T-cell (primary cell): ENCODE measurements at regions not wholly inside any gene's neighbourhood (a gene's known extent, or its start where the extent isn't known, plus 50 kb on each side); places are given as distances from the start of the nearest gene placed in this dataset.

ENCODE experiments used
- ATAC-seq, 4 experiments: fragments of 200-7000 bp in 3 of 4; fragments of 150-1000 bp in 1 of 4; cut with Tn5 transposase; replicated peaks in 1 of 4; 1 replicate in 3 of 4; 2 replicates in 1 of 4; pipeline ENCODE4 v1.10.0; 2021; ENCODE audit warnings: moderate library complexity in 3 of 4, mild to moderate bottlenecking in 2 of 4, moderate number of reproducible peaks in 1 of 4
- CTCF ChIA-PET, 2 donors: fragments of 300-600 bp; sonication (Branson Sonifier 250); formaldehyde crosslinking; loops; one replicate each; lab custom pipeline; 2022; ENCODE audit warnings: antibody characterized with exemption in 2 of 2; lab: Charles Lee
- POLR2A ChIA-PET, 2 donors: fragments of 300-600 bp; sonication (Branson Sonifier 250); formaldehyde crosslinking; loops; one replicate each; lab custom pipeline; 2022; ENCODE audit warnings: antibody characterized with exemption in 2 of 2; lab: Charles Lee
- DNase-seq, 35 experiments: peaks; one replicate each; pipeline versions ENCODE4 v3.0.0 to v3.0.0-alpha.2; 2013 to 2023
- H3K27ac ChIP-seq: one replicate; pipeline ENCODE4 v1.5.1; 2013; ENCODE audit warnings: low read length
- H3K27me3 ChIP-seq, 2 experiments: replicated peaks in 1 of 2; 1 replicate in 1 of 2; 2 replicates in 1 of 2; pipeline versions ENCODE4 v1.6.1 to v1.7.0; 2013; ENCODE audit warnings: low read length in 1 of 2, mixed read lengths in 1 of 2; ENCODE audit not compliant: control insufficient read depth in 2 of 2, insufficient read depth in 2 of 2; ENCODE audit errors: extremely low read depth in 1 of 2
- H3K36me3 ChIP-seq, 2 donors: 1 replicate in 1 of 2; 2 replicates in 1 of 2; pipeline versions ENCODE4 v1.6.1 to v1.7.0; 2013; ENCODE audit warnings: low read length in 1 of 2; ENCODE audit not compliant: control insufficient read depth in 2 of 2, insufficient read depth in 1 of 2; ENCODE audit errors: extremely low read depth in 1 of 2
- H3K4me1 ChIP-seq, 2 experiments: 1 replicate in 1 of 2; 2 replicates in 1 of 2; pipeline versions ENCODE4 v1.6.1 to v1.7.0; 2013; ENCODE audit warnings: low read length in 2 of 2, mixed read lengths in 1 of 2; ENCODE audit not compliant: insufficient read depth in 2 of 2, control insufficient read depth in 1 of 2; ENCODE audit errors: extremely low read depth in 1 of 2
- H3K4me3 ChIP-seq, 2 donors: 1 replicate in 1 of 2; 2 replicates in 1 of 2; pipeline versions ENCODE4 v1.5.1 to v1.7.0; 2013; ENCODE audit warnings: mild to moderate bottlenecking in 2 of 2, low read length in 1 of 2, moderate library complexity in 1 of 2; ENCODE audit not compliant: control insufficient read depth in 1 of 2; ENCODE audit errors: extremely low read depth in 1 of 2
- H3K9me3 ChIP-seq: 2 replicates; pipeline ENCODE4 v1.7.0; 2013
- H3K27ac Mint-ChIP-seq, 2 donors: one replicate each; pipeline ENCODE4 v1.8.0; 2020 to 2021; ENCODE audit warnings: mild to moderate bottlenecking in 2 of 2, mixed read lengths in 2 of 2
- H3K27me3 Mint-ChIP-seq, 2 donors: one replicate each; pipeline ENCODE4 v1.8.0; 2021 to 2022; ENCODE audit warnings: mixed read lengths in 2 of 2
- H3K36me3 Mint-ChIP-seq: one replicate; pipeline ENCODE4 v1.8.0; 2021; ENCODE audit warnings: mixed read lengths
- H3K4me1 Mint-ChIP-seq, 3 donors: one replicate each; pipeline ENCODE4 v1.8.0; 2020 to 2022; ENCODE audit warnings: mixed read lengths in 3 of 3, mild to moderate bottlenecking in 1 of 3
- H3K4me3 Mint-ChIP-seq, 3 donors: one replicate each; pipeline ENCODE4 v1.8.0; 2020 to 2022; ENCODE audit warnings: mild to moderate bottlenecking in 3 of 3, mixed read lengths in 3 of 3, moderate library complexity in 3 of 3
- H3K9me3 Mint-ChIP-seq, 3 donors: one replicate each; pipeline ENCODE4 v1.8.0; 2020 to 2022; ENCODE audit warnings: mixed read lengths in 3 of 3
- WGBS: methylation state at CpG from one replicate; pipeline ENCODE4 v1.1.5; 2013; ENCODE audit warnings: missing lambda C conversion rate; ENCODE audit not compliant: insufficient coverage; 5-methylcytosine and 5-hydroxymethylcytosine counted together

- H3K27ac Mint-ChIP-seq = no peak overlapping the region
- no peaks in the 10 kb centered on the region for H3K36me3 Mint-ChIP-seq
- Histone ChIP-seq H3K27me3 (no peaks in the 10 kb centered on the region), H3K27ac (no peak overlapping the region), H3K4me3 (no peak overlapping the region), H3K4me1 (no peaks in the 10 kb centered on the region), H3K9me3 (no peaks in the 10 kb centered on the region), H3K36me3 (no peaks in the 10 kb centered on the region)
- no peaks in the 10 kb centered on the region for H3K27me3 Mint-ChIP-seq
- WGBS = 75% methylated on average over 2 of the region's 3 CpGs
- ChIA-PET CTCF (no interaction called here), POLR2A (no interaction called here)
- H3K4me3 Mint-ChIP-seq = no peak overlapping the region
- no peaks in the 10 kb centered on the region for H3K4me1 Mint-ChIP-seq
- DNase-seq = no peak
- H3K9me3 Mint-ChIP-seq = peaks cover 0 to 4% (median 2%) of the 10 kb centered on the region in 3 donors
- ATAC-seq = no peak
Measured at GRCh38 chr21:19922122-19922521, 1076.1 kb upstream of the NCAM2 start.

- ATAC-seq = no peak
- H3K4me3 Mint-ChIP-seq = no peak overlapping the region
- H3K9me3 ChIP-seq = no peaks in the 10 kb centered on the region
- no peaks in the 10 kb centered on the region for H3K27me3 ChIP-seq
- H3K4me3 ChIP-seq = no peak overlapping the region
- WGBS = 30% methylated on average over 3 of the region's 6 CpGs
- no peak overlapping the region for H3K27ac Mint-ChIP-seq
- H3K36me3 Mint-ChIP-seq = no peaks in the 10 kb centered on the region
- H3K27ac ChIP-seq = no peak overlapping the region
- no peaks in the 10 kb centered on the region for H3K36me3 ChIP-seq
- H3K4me1 Mint-ChIP-seq = no peaks in the 10 kb centered on the region
- no peaks in the 10 kb centered on the region for H3K27me3 Mint-ChIP-seq
- H3K9me3 Mint-ChIP-seq = peaks cover 12 to 28% (median 15%) of the 10 kb centered on the region in 3 donors
- ChIA-PET POLR2A (no interaction called here), CTCF (no interaction called here)
- DNase-seq = no peak
- H3K4me1 ChIP-seq = no peaks in the 10 kb centered on the region
Measured at GRCh38 chr21:19935467-19935866, 1062.7 kb upstream of the NCAM2 start.

- Mint-ChIP-seq H3K4me3 (no peak overlapping the region), H3K4me1 (no peaks in the 10 kb centered on the region), H3K27ac (no peak overlapping the region), H3K9me3 (peaks cover 13 to 27% (median 14%) of the 10 kb centered on the region in 3 donors), H3K27me3 (no peaks in the 10 kb centered on the region), H3K36me3 (no peaks in the 10 kb centered on the region)
- Histone ChIP-seq H3K27ac (no peak overlapping the region), H3K9me3 (no peaks in the 10 kb centered on the region), H3K4me3 (no peak overlapping the region), H3K27me3 (no peaks in the 10 kb centered on the region), H3K4me1 (no peaks in the 10 kb centered on the region), H3K36me3 (no peaks in the 10 kb centered on the region)
- POLR2A ChIA-PET = interaction anchor here in 1 of 2 donors (0.7 kb wide), 1 partner anchor 1288 kb away, joined by 3 read pairs; no protein-coding TSS in a partner anchor
- ATAC-seq = no peak
- DNase-seq = no peak
- CTCF ChIA-PET = no interaction called here
- 50% methylated on average over 1 of the region's 4 CpGs for WGBS
Measured at GRCh38 chr21:19937619-19938018, 1060.6 kb upstream of the NCAM2 start.

GRCh38 chr21:19941626-19942025 is 1056.6 kb upstream of the NCAM2 start:
- DNase-seq (no peak), ATAC-seq (no peak)
- POLR2A ChIA-PET = no interaction called here
- Histone ChIP-seq H3K27me3 (no peaks in the 10 kb centered on the region), H3K4me3 (no peak overlapping the region), H3K27ac (no peak overlapping the region), H3K36me3 (no peaks in the 10 kb centered on the region), H3K9me3 (no peaks in the 10 kb centered on the region), H3K4me1 (no peaks in the 10 kb centered on the region)
- Mint-ChIP-seq H3K4me1 (no peaks in the 10 kb centered on the region), H3K27me3 (no peaks in the 10 kb centered on the region), H3K4me3 (no peak overlapping the region), H3K9me3 (peaks cover 5 to 26% (median 23%) of the 10 kb centered on the region in 3 donors), H3K36me3 (no peaks in the 10 kb centered on the region), H3K27ac (no peak overlapping the region)
- CTCF ChIA-PET = interaction anchor here in 1 of 2 donors (0.7 kb wide), 1 partner anchor 622 kb away, joined by 3 read pairs; no protein-coding TSS in a partner anchor

- Histone ChIP-seq H3K27me3 (no peaks in the 10 kb centered on the region), H3K9me3 (no peaks in the 10 kb centered on the region), H3K4me1 (no peaks in the 10 kb centered on the region), H3K4me3 (no peak overlapping the region), H3K27ac (no peak overlapping the region), H3K36me3 (no peaks in the 10 kb centered on the region)
- Mint-ChIP-seq H3K27me3 (no peaks in the 10 kb centered on the region), H3K4me1 (no peaks in the 10 kb centered on the region), H3K36me3 (no peaks in the 10 kb centered on the region), H3K4me3 (no peak overlapping the region), H3K9me3 (peaks cover 12 to 16% (median 14%) of the 10 kb centered on the region in 3 donors), H3K27ac (no peak overlapping the region)
- ChIA-PET CTCF (no interaction called here), POLR2A (no interaction called here)
- WGBS = no CpG with 5 or more reads among the region's 2 CpGs
- DNase-seq (no peak), ATAC-seq (no peak)
Measured at GRCh38 chr21:19950347-19950746, 1047.9 kb upstream of the NCAM2 start.

- H3K36me3 Mint-ChIP-seq = no peaks in the 10 kb centered on the region
- no peaks in the 10 kb centered on the region for H3K36me3 ChIP-seq
- no peak overlapping the region for H3K27ac Mint-ChIP-seq
- no peak for ATAC-seq
- no peaks in the 10 kb centered on the region for H3K4me1 Mint-ChIP-seq
- H3K4me1 ChIP-seq = no peaks in the 10 kb centered on the region
- H3K4me3 Mint-ChIP-seq = no peak overlapping the region
- no peaks in the 10 kb centered on the region for H3K27me3 ChIP-seq
- no peak overlapping the region for H3K27ac ChIP-seq
- peaks cover 7 to 31% (median 19%) of the 10 kb centered on the region in 3 donors for H3K9me3 Mint-ChIP-seq
- no peak for DNase-seq
- H3K4me3 ChIP-seq = no peak overlapping the region
- no peaks in the 10 kb centered on the region for H3K27me3 Mint-ChIP-seq
- CTCF ChIA-PET = no interaction called here
- POLR2A ChIA-PET = no interaction called here
- no peaks in the 10 kb centered on the region for H3K9me3 ChIP-seq
Measured at GRCh38 chr21:19969156-19969555, 1029.1 kb upstream of the NCAM2 start.

- POLR2A ChIA-PET = no interaction called here
- no peaks in the 10 kb centered on the region for H3K4me1 Mint-ChIP-seq
- CTCF ChIA-PET = no interaction called here
- WGBS = 83% methylated on average over 2 of the region's 4 CpGs
- no peaks in the 10 kb centered on the region for H3K36me3 Mint-ChIP-seq
- peaks cover 4 to 24% (median 4%) of the 10 kb centered on the region in 3 donors for H3K9me3 Mint-ChIP-seq
- DNase-seq = no peak
- H3K4me3 Mint-ChIP-seq = no peak overlapping the region
- no peaks in the 10 kb centered on the region for H3K9me3 ChIP-seq
- no peak for ATAC-seq
- H3K36me3 ChIP-seq = no peaks in the 10 kb centered on the region
- no peaks in the 10 kb centered on the region for H3K27me3 Mint-ChIP-seq
- H3K27me3 ChIP-seq = no peaks in the 10 kb centered on the region
- H3K4me1 ChIP-seq = no peaks in the 10 kb centered on the region
- H3K27ac ChIP-seq = no peak overlapping the region
- no peak overlapping the region for H3K27ac Mint-ChIP-seq
- no peak overlapping the region for H3K4me3 ChIP-seq
Measured at GRCh38 chr21:19981938-19982337, 1016.3 kb upstream of the NCAM2 start.
